GM19240 (cell line): ENCODE measurements at regions not wholly inside any gene's neighbourhood (a gene's known extent, or its start where the extent isn't known, plus 50 kb on each side); places are given as distances from the start of the nearest gene placed in this dataset.

Experiments used
- DNase-seq: peaks from one replicate; pipeline ENCODE4 v3.0.0; 2011; ENCODE audit warnings: low spot score; ENCODE audit not compliant: insufficient read length

GRCh38 chr6:98529364-98529763, 305.0 kb upstream of the POU3F2 start:
- DNase-seq: no peak

- DNase-seq: no peak
Measured at GRCh38 chr6:98530732-98531131, 303.6 kb upstream of the POU3F2 start.

GRCh38 chr6:98532004-98532403, 302.4 kb upstream of the POU3F2 start:
- DNase-seq: no peak

- DNase-seq: no peak
Measured at GRCh38 chr6:98539741-98540140, 294.6 kb upstream of the POU3F2 start.

GRCh38 chr6:98546376-98546775, 288.0 kb upstream of the POU3F2 start:
- DNase-seq: no peak

- no peak for DNase-seq
Measured at GRCh38 chr6:98547151-98547550, 287.2 kb upstream of the POU3F2 start.

GRCh38 chr6:98547634-98548033, 286.7 kb upstream of the POU3F2 start:
- no peak for DNase-seq

GRCh38 chr6:98548301-98548700, 286.1 kb upstream of the POU3F2 start:
- DNase-seq: no peak

- DNase-seq: no peak
Measured at GRCh38 chr6:98560418-98560817, 274.0 kb upstream of the POU3F2 start.

- no peak for DNase-seq
Measured at GRCh38 chr6:98560841-98561240, 273.5 kb upstream of the POU3F2 start.

- no peak for DNase-seq
Measured at GRCh38 chr6:98566126-98566525, 268.2 kb upstream of the POU3F2 start.

- DNase-seq: no peak
Measured at GRCh38 chr6:98572579-98572978, 261.8 kb upstream of the POU3F2 start.

GRCh38 chr6:98574984-98575383, 259.4 kb upstream of the POU3F2 start:
- no peak for DNase-seq

- DNase-seq: no peak
Measured at GRCh38 chr6:98576791-98577190, 257.6 kb upstream of the POU3F2 start.

GRCh38 chr6:98578016-98578415, 256.4 kb upstream of the POU3F2 start:
- no peak for DNase-seq

GRCh38 chr6:98579079-98579478, 255.3 kb upstream of the POU3F2 start:
- no peak for DNase-seq

GRCh38 chr6:98579941-98580340, 254.4 kb upstream of the POU3F2 start:
- no peak for DNase-seq

- no peak for DNase-seq
Measured at GRCh38 chr6:98581705-98582104, 252.7 kb upstream of the POU3F2 start.

- no peak for DNase-seq
Measured at GRCh38 chr6:98583506-98583905, 250.9 kb upstream of the POU3F2 start.

- no peak for DNase-seq
Measured at GRCh38 chr6:98586163-98586562, 248.2 kb upstream of the POU3F2 start.

GRCh38 chr6:98587555-98587954, 246.8 kb upstream of the POU3F2 start:
- no peak for DNase-seq

- no peak for DNase-seq
Measured at GRCh38 chr6:98589536-98589935, 244.8 kb upstream of the POU3F2 start.

- DNase-seq: no peak
Measured at GRCh38 chr6:98590136-98590681, 244.2 kb upstream of the POU3F2 start.

GRCh38 chr6:98590997-98591396, 243.4 kb upstream of the POU3F2 start:
- DNase-seq: no peak
